ENCODE measurements at regions not wholly inside any gene's neighbourhood (a gene's known extent, or its start where the extent isn't known, plus 50 kb on each side); places are given as distances from the start of the nearest gene placed in this dataset.

- no peak for TF ChIP-seq CREB3 (CRISPR knock-in tag; IDR thresholded peaks at IDR 0.05)
- no peak for TF ChIP-seq SMARCC2 (IDR thresholded peaks at IDR 0.05)
- TF ChIP-seq ZHX2 (IDR thresholded peaks at IDR 0.05; ENCODE audit: low read depth), result no peak
- no peak for TF ChIP-seq ZHX2 (CRISPR knock-in tag; IDR thresholded peaks at IDR 0.05; ENCODE audit: borderline replicate concordance)
- TF ChIP-seq TBX2 (CRISPR knock-in tag; IDR thresholded peaks at IDR 0.05; ENCODE audit: borderline replicate concordance), result no peak
- no peak for TF ChIP-seq ZNF143 (CRISPR knock-in tag; IDR thresholded peaks at IDR 0.05)
- no peak for TF ChIP-seq ZBTB2 (CRISPR knock-in tag; IDR thresholded peaks at IDR 0.05; ENCODE audit: low read depth)
- TF ChIP-seq NFKBIZ (CRISPR knock-in tag; IDR thresholded peaks at IDR 0.05), result no peak
- no peak for TF ChIP-seq ARNTL (CRISPR knock-in tag; IDR thresholded peaks at IDR 0.05)
- TF ChIP-seq IRX3 (CRISPR knock-in tag; IDR thresholded peaks at IDR 0.05; ENCODE audit: borderline replicate concordance, low read depth), result no peak
- TF ChIP-seq RAD21 (CRISPR knock-in tag; IDR thresholded peaks at IDR 0.05), result no peak
- no peak for TF ChIP-seq THAP7 (CRISPR knock-in tag; IDR thresholded peaks at IDR 0.05)
- TF ChIP-seq TGIF2 (CRISPR knock-in tag; IDR thresholded peaks at IDR 0.05), result no peak
- TF ChIP-seq MLX (CRISPR knock-in tag; IDR thresholded peaks at IDR 0.05), result no peak
- TF ChIP-seq ZNF503 (CRISPR knock-in tag; IDR thresholded peaks at IDR 0.05), result no peak
- TF ChIP-seq ZC3H13 (CRISPR knock-in tag; IDR thresholded peaks at IDR 0.05), result no peak
- no peak for TF ChIP-seq ASH2L (IDR thresholded peaks at IDR 0.05; ENCODE audit: insufficient read length, low read depth, low read length)
- TF ChIP-seq SKI (IDR thresholded peaks at IDR 0.05; ENCODE audit: partially characterized antibody), result peak; percentile 35
Measured at GRCh38 chr4:119729835-119730670, 101.4 kb upstream of the PDE5A start (continued).
